ENCODE measurements at regions not wholly inside any gene's neighbourhood (a gene's known extent, or its start where the extent isn't known, plus 50 kb on each side); places are given as distances from the start of the nearest gene placed in this dataset.
"Not testable (repeated sequence)": the region's sequence is repeated elsewhere in the genome, so short reads cannot be mapped to it uniquely, and the experiment has no call there.

GRCh38 chr11:70595016-70595415 is 196.7 kb downstream of the CTTN start:
- Histone ChIP-seq H3K27ac (no peak overlapping the region), H3K36me3 (replicated peaks) (no peaks in the 10 kb centered on the region), H3K4me3 (ENCODE audit: low read depth, low read length) (no peak overlapping the region), H3K27me3 (replicated peaks) (no peaks in the 10 kb centered on the region)
- in situ Hi-C loops (cut with HindIII; ENCODE audit: low pct_ligation_motif_present, low sequenced_read_pairs): no loop called here
- no peak for DNase-seq
- TF ChIP-seq, protein P1, sequence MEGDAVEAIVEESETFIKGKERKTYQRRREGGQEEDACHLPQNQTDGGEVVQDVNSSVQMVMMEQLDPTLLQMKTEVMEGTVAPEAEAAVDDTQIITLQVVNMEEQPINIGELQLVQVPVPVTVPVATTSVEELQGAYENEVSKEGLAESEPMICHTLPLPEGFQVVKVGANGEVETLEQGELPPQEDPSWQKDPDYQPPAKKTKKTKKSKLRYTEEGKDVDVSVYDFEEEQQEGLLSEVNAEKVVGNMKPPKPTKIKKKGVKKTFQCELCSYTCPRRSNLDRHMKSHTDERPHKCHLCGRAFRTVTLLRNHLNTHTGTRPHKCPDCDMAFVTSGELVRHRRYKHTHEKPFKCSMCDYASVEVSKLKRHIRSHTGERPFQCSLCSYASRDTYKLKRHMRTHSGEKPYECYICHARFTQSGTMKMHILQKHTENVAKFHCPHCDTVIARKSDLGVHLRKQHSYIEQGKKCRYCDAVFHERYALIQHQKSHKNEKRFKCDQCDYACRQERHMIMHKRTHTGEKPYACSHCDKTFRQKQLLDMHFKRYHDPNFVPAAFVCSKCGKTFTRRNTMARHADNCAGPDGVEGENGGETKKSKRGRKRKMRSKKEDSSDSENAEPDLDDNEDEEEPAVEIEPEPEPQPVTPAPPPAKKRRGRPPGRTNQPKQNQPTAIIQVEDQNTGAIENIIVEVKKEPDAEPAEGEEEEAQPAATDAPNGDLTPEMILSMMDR (IDR thresholded peaks at IDR 0.05; ENCODE audit: low read depth, low read length, missing control alignments): no peak

- in situ Hi-C loops (cut with HindIII; ENCODE audit: low pct_ligation_motif_present, low sequenced_read_pairs): no loop called here
- no peak for DNase-seq
- TF ChIP-seq, protein P1 (IDR thresholded peaks at IDR 0.05; ENCODE audit: low read depth, low read length, missing control alignments): no peak
- no peak overlapping the region for H3K27ac ChIP-seq
- H3K27me3 ChIP-seq (replicated peaks): no peaks in the 10 kb centered on the region
- H3K36me3 ChIP-seq (replicated peaks): no peaks in the 10 kb centered on the region
- H3K4me3 ChIP-seq (ENCODE audit: low read depth, low read length): no peak overlapping the region
Observed at GRCh38 chr11:70595452-70595851, 197.1 kb downstream of the CTTN start.

DNA sequence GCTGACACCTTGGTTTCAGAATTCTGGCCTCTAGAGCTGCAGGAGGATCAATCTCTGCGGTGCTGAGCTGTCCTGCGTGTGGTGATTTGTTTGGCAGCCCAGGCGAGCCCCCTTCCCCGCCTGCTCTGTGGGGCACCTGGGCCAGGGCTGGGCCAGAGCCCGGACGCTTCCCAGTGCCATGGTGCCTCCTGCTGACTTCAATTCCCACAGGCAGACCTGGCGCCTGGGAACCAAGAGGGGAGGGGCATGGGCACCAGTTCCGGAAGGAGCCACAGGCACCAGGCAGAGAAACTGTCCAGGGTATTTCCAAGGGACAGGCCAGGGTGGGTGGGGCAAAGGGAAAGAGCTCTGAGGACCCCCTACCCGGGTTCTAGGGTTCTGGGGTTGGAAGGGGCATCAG is 197.8 kb downstream of the CTTN start:
- DNase-seq: no peak
- TF ChIP-seq, protein P1 (IDR thresholded peaks at IDR 0.05; ENCODE audit: low read depth, low read length, missing control alignments): no peak
- H3K27me3 ChIP-seq (replicated peaks): no peaks in the 10 kb centered on the region
- in situ Hi-C loops (cut with HindIII; ENCODE audit: low pct_ligation_motif_present, low sequenced_read_pairs): no loop called here
- no peak overlapping the region for H3K27ac ChIP-seq
- no peak overlapping the region for H3K4me3 ChIP-seq (ENCODE audit: low read depth, low read length)
- no peaks in the 10 kb centered on the region for H3K36me3 ChIP-seq (replicated peaks)

DNA sequence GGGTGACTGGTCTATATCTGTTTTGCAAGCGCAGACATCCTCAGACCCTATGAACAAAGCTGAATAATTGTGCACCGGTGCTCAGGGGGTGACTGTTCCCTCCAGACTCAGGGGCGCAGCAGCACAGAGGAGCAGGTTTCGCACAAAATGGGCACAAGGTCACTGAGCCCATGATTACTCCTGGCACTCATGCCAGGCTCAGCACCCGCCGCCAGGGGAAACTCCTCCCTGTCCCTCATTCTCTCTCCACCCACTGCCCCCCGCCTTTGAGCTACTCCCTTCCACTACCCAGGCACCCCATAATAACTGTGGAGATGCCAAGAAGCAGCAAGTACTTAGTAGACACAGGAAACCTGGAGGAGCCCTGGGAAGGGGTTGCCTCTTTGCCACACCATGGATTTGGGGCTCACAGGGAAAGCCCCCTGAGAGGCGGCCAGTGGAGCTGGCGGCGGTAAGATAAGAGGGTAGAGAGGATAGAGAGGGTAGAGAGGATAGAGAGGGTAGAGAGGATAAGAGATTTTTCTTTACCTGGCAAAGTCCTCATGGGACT is 198.8 kb downstream of the CTTN start:
- in situ Hi-C loops (cut with HindIII; ENCODE audit: low pct_ligation_motif_present, low sequenced_read_pairs): no loop called here
- Histone ChIP-seq H3K27me3 (replicated peaks) (no peaks in the 10 kb centered on the region), H3K4me3 (ENCODE audit: low read depth, low read length) (no peak overlapping the region), H3K36me3 (replicated peaks) (no peaks in the 10 kb centered on the region), H3K27ac (no peak overlapping the region)
- TF ChIP-seq, protein P1 (IDR thresholded peaks at IDR 0.05; ENCODE audit: low read depth, low read length, missing control alignments): no peak
- DNase-seq: no peak

GRCh38 chr11:70597751-70598625 is 199.7 kb downstream of the CTTN start:
- in situ Hi-C loops (cut with HindIII; ENCODE audit: low pct_ligation_motif_present, low sequenced_read_pairs): no loop called here
- Histone ChIP-seq H3K4me3 (ENCODE audit: low read depth, low read length) (no peak overlapping the region), H3K27ac (no peak overlapping the region), H3K36me3 (replicated peaks) (no peaks in the 10 kb centered on the region), H3K27me3 (replicated peaks) (no peaks in the 10 kb centered on the region)
- DNase-seq: no peak
- TF ChIP-seq, protein P1 (IDR thresholded peaks at IDR 0.05; ENCODE audit: low read depth, low read length, missing control alignments): no peak

DNA sequence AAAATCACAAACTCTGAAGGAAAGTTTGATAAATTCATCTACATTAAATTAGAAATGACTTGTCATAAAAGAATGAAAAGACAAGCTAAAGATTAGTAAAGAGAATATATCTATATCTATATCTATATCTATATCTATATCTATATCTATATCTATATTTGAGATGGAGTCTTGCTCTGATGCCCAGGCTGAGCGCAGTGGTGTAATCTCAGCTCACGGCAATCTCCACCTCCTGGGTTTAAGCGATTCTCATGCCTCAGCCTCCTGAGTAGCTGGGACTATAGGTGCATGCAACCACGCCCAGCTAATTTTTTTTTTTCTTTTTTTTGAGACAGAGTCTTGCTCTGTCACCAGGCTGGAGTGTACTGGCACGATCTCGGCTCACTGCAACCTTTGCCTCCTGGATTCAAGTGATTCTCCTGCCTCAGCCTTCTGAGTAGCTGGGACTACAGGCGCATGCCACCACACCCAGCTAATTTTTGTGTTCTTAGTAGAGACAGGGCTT is 202.6 kb downstream of the CTTN start:
- H3K4me3 ChIP-seq (ENCODE audit: low read depth, low read length); H3K36me3 ChIP-seq (replicated peaks); in situ Hi-C loops (cut with HindIII; ENCODE audit: low pct_ligation_motif_present, low sequenced_read_pairs); DNase-seq; H3K27me3 ChIP-seq (replicated peaks); H3K27ac ChIP-seq: not testable (repeated sequence)
